Skin epidermis (tissue), 12 donors: ENCODE measurements at regions not wholly inside any gene's neighbourhood (a gene's known extent, or its start where the extent isn't known, plus 50 kb on each side); places are given as distances from the start of the nearest gene placed in this dataset.

ENCODE experiments used
- H3K27ac ChIP-seq, 21 experiments: fragments of 200-600 bp; sonication (generic) in 11 of 21; one replicate each; pipeline ENCODE4 v1.5.0; 2020; ENCODE audit warnings: mild to moderate bottlenecking in 3 of 21, inconsistent platforms in 2 of 21, moderate library complexity in 2 of 21
- H3K4me3 ChIP-seq, 7 experiments: fragments of 200-600 bp; sonication (generic) in 2 of 7; one replicate each; pipeline ENCODE4 v1.5.0; 2020; ENCODE audit warnings: inconsistent platforms in 2 of 7, mild to moderate bottlenecking in 2 of 7, moderate library complexity in 1 of 7

DNA sequence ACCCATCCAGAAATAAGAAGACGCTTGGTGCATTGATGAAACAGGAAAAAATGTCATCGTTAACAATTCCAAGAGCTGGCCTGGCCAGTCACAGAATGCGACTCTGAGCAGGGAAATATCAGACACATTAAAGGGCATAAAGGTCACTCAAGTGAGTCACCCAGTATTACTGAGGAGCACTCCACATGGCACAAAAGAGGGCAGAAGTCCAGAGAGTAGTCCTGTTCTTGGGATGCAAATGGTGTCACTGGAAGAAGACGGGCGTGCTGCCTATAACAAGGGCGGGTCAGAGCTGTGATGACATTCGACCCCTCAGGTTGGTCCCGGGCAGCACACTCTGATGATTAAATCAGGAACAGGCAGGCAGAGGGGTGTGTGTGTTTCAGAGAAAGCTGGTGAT, 720.3 kb downstream of the UQCRFS1 start:
- H3K4me3 ChIP-seq, result no peak overlapping the region
- H3K27ac ChIP-seq, result no peak overlapping the region

GRCh38 chr19:28492201-28492600, 720.8 kb downstream of the UQCRFS1 start:
- H3K4me3 ChIP-seq, result no peak overlapping the region

DNA sequence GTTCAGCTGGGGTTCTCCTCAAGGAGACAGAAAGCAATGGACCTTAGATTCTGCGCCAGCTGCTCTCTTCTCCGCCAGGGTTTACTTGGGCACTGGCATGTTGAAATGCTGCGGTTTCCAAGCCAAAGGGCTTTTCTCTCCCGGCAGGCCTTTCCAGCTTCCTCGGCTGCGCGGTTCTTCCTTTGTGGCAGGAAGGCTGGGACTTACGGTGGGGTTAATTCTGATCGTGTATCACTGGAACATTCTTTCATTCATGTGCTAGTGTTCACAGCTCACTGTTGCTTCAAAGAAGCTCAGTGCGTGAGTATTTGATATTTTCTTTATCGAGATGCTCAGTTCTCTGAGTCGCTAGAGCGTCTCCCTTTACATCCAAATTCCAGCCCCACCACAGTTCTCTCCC, 723.2 kb downstream of the UQCRFS1 start:
- Histone ChIP-seq H3K4me3 (no peak overlapping the region), H3K27ac (no peak overlapping the region)

More at GRCh38 chr19:28492201-28492600, 720.8 kb downstream of the UQCRFS1 start:
- no peak overlapping the region for H3K27ac ChIP-seq

DNA sequence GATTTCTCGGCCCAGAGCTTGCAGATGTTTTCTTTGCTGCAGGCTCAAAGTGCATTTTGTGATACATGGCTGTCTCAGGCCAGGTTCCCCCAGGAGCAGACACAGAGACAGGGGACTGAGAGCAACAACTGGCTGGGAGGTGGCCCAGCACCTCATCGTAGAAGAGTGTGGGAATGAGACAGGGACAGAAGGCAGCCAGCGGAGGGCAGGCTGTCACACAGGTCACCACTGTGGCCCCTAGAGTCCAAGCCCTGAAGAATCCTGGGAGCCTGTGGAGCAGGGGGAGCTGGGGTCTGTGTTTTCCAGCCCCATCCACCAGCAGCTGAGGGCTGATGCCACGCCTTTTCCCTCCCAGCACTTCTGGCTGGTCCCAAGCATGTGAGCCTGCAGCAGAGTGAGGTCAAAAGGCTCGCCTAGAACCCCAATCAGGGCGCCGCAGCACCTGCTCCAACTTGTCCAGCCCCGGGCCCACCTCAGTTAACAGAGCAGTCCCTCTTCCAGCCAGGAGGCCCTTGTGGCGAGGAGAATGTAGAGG, 723.8 kb downstream of the UQCRFS1 start:
- H3K4me3 ChIP-seq, result no peak overlapping the region
- no peak overlapping the region for H3K27ac ChIP-seq

DNA sequence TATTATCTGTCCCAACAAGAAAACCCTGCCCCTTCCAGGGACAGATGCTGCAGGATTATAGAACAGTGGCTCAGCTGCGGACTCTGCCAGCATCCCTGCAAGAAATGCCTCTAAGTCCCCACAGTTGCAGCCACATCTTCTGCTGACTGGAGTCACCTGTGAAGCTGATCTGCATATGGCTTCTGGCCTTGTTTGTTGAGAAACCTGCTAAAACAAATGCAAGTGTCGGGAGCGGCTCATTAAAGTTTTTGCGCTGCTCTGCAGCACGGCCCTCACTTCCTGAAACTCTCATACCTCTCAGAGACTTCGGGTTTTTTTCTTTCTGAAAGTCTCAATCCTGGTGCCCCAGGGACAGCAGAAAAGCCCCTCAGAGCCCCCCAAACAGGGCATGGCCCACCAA, 725.0 kb downstream of the UQCRFS1 start:
- H3K27ac ChIP-seq, result no peak overlapping the region
- H3K4me3 ChIP-seq, result no peak overlapping the region

DNA sequence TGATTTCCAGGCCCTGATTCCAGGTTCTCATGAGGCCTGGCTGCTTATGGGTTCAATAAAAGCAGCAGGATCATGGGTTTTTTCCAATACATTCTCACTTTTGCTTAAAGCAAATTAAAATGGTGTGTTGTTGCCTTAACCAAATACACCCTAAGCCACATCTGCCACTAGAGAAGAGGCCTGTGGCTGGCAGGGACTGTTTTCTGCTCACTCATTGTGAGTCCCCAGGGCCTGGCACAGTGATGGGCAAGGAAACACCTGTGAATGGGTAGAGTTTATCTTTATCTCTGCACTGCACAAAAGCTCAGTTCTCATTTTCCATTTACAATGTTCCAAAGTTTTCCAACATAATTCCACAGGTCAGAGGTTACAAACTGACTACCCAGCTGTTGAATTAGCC, 726.0 kb downstream of the UQCRFS1 start:
- Histone ChIP-seq H3K27ac (no peak overlapping the region), H3K4me3 (no peak overlapping the region)

DNA sequence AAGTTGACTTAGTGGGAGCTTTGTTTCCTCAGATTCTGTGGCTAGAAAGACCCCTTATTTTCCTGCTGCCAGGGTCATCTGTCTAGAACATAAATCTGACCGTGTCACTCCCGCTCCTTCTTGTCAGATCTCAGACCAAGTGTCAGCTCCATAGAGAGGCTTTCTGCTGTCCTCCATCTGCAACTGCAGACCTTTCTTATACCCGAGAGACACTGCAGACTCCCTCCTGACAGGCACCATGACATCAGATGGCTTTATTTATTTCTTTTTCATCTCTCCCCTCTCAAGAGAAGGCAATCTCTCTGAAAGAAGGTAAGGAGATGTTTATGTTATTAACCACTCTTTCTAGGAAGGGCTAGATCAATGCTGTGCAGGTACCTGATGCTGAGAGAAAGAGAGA, 726.5 kb downstream of the UQCRFS1 start:
- Histone ChIP-seq H3K27ac (no peak overlapping the region), H3K4me3 (no peak overlapping the region)

- H3K27ac ChIP-seq, result no peak overlapping the region
- no peak overlapping the region for H3K4me3 ChIP-seq
Measured at GRCh38 chr19:28485292-28485691, 727.7 kb downstream of the UQCRFS1 start.

DNA sequence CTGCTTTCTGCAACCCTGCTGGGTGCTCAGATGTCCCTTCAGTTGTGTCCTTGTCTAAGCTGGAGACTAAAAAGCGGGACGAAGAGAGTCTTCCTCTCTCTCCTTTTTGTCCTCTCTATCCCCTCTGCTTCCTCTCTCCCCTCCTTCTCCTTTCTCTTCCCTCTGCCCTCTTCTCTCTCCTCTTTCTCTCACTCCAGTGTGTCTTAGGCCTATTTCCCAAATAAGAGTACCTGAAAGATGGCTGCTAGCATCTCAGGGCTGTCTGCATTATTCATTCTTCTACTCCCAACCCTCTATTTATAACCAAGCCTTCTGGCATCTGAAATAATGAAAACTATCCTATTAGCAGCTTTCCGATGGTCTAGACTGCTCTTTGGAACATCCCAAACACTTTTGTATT, 729.8 kb downstream of the UQCRFS1 start:
- no peak overlapping the region for H3K27ac ChIP-seq

GRCh38 chr19:28482221-28482620, 730.7 kb downstream of the UQCRFS1 start:
- Histone ChIP-seq H3K4me3 (no peak overlapping the region), H3K27ac (no peak overlapping the region)

More for the DNA sequence above, 729.8 kb downstream of the UQCRFS1 start:
- no peak overlapping the region for H3K4me3 ChIP-seq

DNA sequence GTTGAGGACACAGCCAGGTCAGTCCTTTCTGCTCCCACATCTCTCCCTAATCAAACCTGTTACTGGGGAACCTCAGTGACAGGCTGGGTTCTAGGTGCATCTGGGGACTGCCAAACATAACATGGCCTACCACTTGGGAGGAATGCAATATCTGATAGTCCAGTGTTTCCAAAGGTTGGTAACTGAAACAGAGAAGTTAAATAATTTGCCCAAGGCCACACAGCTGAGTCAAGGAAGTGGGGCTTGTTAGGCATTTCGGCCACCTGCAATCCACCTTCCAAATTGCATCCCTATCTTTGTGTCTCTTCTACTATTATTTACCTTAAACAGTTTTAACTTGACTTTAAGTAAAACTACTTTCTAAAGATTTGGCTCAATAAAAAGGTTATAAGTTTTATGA, 731.3 kb downstream of the UQCRFS1 start:
- H3K4me3 ChIP-seq, result no peak overlapping the region
- no peak overlapping the region for H3K27ac ChIP-seq

GRCh38 chr19:28475525-28475924, 737.4 kb downstream of the UQCRFS1 start:
- Histone ChIP-seq H3K4me3 (no peak overlapping the region), H3K27ac (no peak overlapping the region)

DNA sequence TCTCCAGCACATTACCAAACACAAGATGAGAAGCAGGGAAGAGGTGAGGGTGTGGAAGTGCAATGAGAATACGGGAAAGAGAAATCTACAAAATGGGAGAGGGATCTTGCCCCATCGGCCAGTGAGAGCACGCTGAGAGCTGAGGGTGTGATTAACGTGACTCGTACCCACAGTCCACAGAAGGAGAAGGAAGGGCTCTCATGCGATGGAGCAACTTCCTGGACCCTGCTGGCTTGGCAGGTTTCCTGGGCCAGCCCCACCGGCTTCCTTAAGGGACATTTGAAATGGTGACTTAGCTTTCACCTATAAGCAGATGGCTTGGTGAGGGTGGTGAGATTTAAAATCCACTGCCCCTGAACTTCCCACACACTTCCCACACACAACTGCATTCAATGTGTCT, 740.1 kb downstream of the UQCRFS1 start:
- no peak overlapping the region for H3K4me3 ChIP-seq
- H3K27ac ChIP-seq, result no peak overlapping the region

- H3K27ac ChIP-seq, result no peak overlapping the region
- H3K4me3 ChIP-seq, result no peak overlapping the region
Measured at GRCh38 chr19:28471731-28472510, 741.0 kb downstream of the UQCRFS1 start.

DNA sequence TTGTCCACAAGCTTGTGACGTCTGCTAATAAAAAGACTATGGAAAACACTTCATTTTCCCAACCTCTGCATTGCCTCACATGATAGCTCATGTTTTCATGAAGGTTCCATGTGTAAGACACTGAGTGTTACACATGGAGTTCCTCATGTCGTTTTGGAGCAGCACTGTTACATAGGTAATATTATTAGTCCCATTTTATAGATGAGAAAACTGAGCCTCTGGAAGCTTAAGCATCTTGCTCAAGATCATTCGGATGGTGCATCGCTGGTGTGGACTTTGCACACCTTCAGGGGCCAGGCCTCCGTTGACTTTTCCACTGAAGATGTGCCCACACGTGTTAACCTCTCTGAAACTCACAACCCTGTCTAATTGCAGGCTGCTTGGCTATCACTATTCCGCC, 743.4 kb downstream of the UQCRFS1 start:
- Histone ChIP-seq H3K4me3 (no peak overlapping the region), H3K27ac (no peak overlapping the region)

GRCh38 chr19:28468701-28469459, 744.1 kb downstream of the UQCRFS1 start:
- Histone ChIP-seq H3K27ac (no peak overlapping the region), H3K4me3 (no peak overlapping the region)

- Histone ChIP-seq H3K27ac (no peak overlapping the region), H3K4me3 (no peak overlapping the region)
Measured at GRCh38 chr19:28466107-28467045, 746.6 kb downstream of the UQCRFS1 start.

DNA sequence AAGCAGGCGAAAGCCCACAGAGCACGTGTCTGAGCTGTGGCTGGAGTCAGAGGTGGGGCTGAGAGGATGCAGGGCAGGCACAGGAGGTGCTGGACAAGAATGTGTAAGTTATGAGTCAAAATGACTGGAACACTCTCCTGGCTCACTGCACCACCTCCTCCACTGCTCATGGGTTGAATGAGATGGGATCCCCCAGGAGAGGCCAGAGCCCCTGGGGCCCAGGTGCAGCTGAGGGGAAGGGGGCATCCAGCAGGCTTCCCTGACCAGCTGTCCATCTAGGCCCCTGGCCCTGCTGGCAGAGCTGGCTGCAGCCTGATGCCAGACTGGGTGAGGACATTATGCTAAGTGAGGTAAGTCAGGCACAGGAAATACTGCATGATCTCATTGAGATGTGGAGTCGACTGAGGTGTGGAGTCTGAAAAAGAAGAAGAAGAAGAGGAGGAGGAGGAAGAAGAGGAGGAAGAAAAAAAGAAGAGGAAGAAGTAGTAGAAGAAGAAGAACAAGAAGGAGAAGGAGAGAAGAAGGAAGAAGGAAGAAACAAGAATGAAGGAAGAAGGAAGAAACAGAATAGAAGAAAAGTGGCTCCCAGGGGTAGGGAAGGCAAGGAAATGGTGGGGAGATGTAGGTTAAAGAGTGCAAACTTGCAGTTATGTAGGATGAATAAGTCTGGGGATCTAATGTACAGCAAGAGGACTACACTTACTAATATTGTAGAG, 747.4 kb downstream of the UQCRFS1 start:
- H3K27ac ChIP-seq, result no peak overlapping the region
- H3K4me3 ChIP-seq, result no peak overlapping the region

GRCh38 chr19:28463493-28464053, 749.4 kb downstream of the UQCRFS1 start:
- Histone ChIP-seq H3K27ac (no peak overlapping the region), H3K4me3 (no peak overlapping the region)
